Body of pancreas (tissue), 4 donors: ENCODE measurements at regions not wholly inside any gene's neighbourhood (a gene's known extent, or its start where the extent isn't known, plus 50 kb on each side); places are given as distances from the start of the nearest gene placed in this dataset.

Experiments used
- ATAC-seq: fragments of 150-250 bp; one replicate; pipeline ENCODE4 v1.9.1; 2016
- DNase-seq, 4 donors: peaks; one replicate each; pipeline ENCODE4 v3.0.0-alpha.2; 2019
- H3K27ac ChIP-seq, 4 donors: fragments of 200-600 bp; sonication (generic); 1 replicate in 3 of 4; 2 replicates in 1 of 4; pipeline versions ENCODE4 v1.5.1 to v1.6.1; 2016 to 2019; ENCODE audit warnings: mild to moderate bottlenecking in 1 of 4, mixed read lengths in 1 of 4, moderate library complexity in 1 of 4
- H3K27me3 ChIP-seq, 2 donors: fragments of 200-600 bp; sonication (generic); one replicate each; pipeline ENCODE4 v1.6.0; 2016; ENCODE audit warnings: mild to moderate bottlenecking in 1 of 2
- H3K36me3 ChIP-seq, 2 donors: fragments of 200-600 bp; sonication (generic); replicated peaks in 1 of 2; 2 replicates each; pipeline ENCODE4 v1.5.1; 2016; ENCODE audit warnings: low read depth in 2 of 2; ENCODE audit not compliant: insufficient read depth in 1 of 2
- H3K4me1 ChIP-seq: fragments of 200-600 bp; sonication (generic); one replicate; pipeline ENCODE4 v1.6.0; 2016
- H3K4me3 ChIP-seq, 2 donors: fragments of 200-600 bp; sonication (generic); 1 replicate in 1 of 2; 2 replicates in 1 of 2; pipeline ENCODE4 v1.5.1; 2016 to 2019
- H3K9me3 ChIP-seq, 3 donors: fragments of 200-600 bp; sonication (generic); 1 replicate in 2 of 3; 2 replicates in 1 of 3; pipeline ENCODE4 v1.5.1; 2016
- POLR2A ChIP-seq, 3 donors: fragments of 450-650 bp; IDR thresholded peaks; one replicate each; pipeline ENCODE4 v1.6.1; 2016; ENCODE audit warnings: antibody characterized with exemption in 3 of 3, mild to moderate bottlenecking in 2 of 3
- WGBS, 2 donors: methylation state at CpG; one replicate each; pipeline ENCODE4 v1.1.5; 2017; 5-methylcytosine and 5-hydroxymethylcytosine counted together
- intact Hi-C: fragments of 100-400 bp; cut with DNase I; formaldehyde crosslinking; loops from one replicate; pipeline ENCODE4 v1.15.1; 2023
- TF ChIP-seq, protein P1 (sequence below), 7 experiments: fragments of 450-650 bp in 4 of 7; fragments of 200-600 bp in 3 of 7; sonication (generic) in 3 of 7; IDR thresholded peaks; one replicate each; pipeline ENCODE4 v1.5.1; 2016 to 2019; ENCODE audit warnings: antibody characterized with exemption in 7 of 7

DNA sequence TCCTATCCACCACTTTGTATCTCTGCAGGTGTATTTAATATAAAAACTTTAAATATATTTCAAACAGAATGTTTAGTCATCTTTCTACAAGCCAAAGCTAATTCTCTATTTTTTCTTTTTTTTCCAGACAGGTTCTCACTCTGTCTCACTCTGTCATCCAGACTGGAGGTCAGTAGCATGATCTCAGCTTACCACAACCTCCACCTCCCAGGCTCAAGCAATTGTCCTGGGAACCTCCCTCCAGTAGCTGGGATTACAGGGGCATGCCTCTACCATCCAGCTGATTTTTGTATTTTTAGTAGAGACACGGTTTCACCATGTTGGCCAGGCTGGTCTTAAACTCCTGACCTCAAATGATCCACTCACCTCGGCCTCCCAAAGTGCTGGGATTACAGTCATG, 202.6 kb downstream of the VGLL3 start:
- no peak for DNase-seq
- H3K4me1 ChIP-seq, result peaks cover under 1% of the 10 kb centered on the region
- 64 to 80% methylated on average over 2 of the region's 2 CpGs for WGBS, 2 donors
- no peaks in the 10 kb centered on the region for H3K27me3 ChIP-seq
- H3K9me3 ChIP-seq, result no peaks in the 10 kb centered on the region
- no peak for ATAC-seq
- intact Hi-C loops, result no loop called here
- no peaks in the 10 kb centered on the region for H3K36me3 ChIP-seq
- H3K27ac ChIP-seq, result no peak overlapping the region
- H3K4me3 ChIP-seq, result no peak overlapping the region
- TF ChIP-seq POLR2A (IDR thresholded peaks at IDR 0.05), result no peak
- TF ChIP-seq, protein P1, sequence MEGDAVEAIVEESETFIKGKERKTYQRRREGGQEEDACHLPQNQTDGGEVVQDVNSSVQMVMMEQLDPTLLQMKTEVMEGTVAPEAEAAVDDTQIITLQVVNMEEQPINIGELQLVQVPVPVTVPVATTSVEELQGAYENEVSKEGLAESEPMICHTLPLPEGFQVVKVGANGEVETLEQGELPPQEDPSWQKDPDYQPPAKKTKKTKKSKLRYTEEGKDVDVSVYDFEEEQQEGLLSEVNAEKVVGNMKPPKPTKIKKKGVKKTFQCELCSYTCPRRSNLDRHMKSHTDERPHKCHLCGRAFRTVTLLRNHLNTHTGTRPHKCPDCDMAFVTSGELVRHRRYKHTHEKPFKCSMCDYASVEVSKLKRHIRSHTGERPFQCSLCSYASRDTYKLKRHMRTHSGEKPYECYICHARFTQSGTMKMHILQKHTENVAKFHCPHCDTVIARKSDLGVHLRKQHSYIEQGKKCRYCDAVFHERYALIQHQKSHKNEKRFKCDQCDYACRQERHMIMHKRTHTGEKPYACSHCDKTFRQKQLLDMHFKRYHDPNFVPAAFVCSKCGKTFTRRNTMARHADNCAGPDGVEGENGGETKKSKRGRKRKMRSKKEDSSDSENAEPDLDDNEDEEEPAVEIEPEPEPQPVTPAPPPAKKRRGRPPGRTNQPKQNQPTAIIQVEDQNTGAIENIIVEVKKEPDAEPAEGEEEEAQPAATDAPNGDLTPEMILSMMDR (IDR thresholded peaks at IDR 0.05), result no peak

DNA sequence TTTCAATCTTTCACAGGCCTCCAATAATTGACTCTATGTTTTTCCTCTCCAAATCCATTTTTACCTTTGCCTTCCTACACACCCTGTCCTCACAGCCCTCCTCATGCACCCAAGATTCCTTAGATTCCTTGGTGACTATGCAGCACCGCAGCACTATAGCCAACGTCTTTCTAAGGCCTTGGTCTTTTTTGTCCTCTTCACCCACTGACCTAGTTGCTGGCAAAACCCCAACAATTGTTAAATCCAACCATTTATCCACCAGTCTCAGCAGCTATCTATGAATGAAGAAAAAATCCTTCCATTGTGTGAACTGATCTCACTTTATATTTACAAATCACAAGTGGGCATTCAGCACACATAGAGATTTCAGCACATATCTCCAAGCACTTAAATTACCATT, 203.9 kb downstream of the VGLL3 start:
- WGBS, 2 donors, result 43 to 50% methylated on average over 2 of the region's 2 CpGs
- H3K36me3 ChIP-seq, result no peaks in the 10 kb centered on the region
- ATAC-seq, result no peak
- no peaks in the 10 kb centered on the region for H3K27me3 ChIP-seq
- no peaks in the 10 kb centered on the region for H3K9me3 ChIP-seq
- H3K4me1 ChIP-seq, result no peaks in the 10 kb centered on the region
- no peak for DNase-seq
- H3K27ac ChIP-seq, result no peak overlapping the region
- intact Hi-C loops, result no loop called here
- H3K4me3 ChIP-seq, result no peak overlapping the region
- TF ChIP-seq, protein P1 (IDR thresholded peaks at IDR 0.05), result no peak
- no peak for TF ChIP-seq POLR2A (IDR thresholded peaks at IDR 0.05)

DNA sequence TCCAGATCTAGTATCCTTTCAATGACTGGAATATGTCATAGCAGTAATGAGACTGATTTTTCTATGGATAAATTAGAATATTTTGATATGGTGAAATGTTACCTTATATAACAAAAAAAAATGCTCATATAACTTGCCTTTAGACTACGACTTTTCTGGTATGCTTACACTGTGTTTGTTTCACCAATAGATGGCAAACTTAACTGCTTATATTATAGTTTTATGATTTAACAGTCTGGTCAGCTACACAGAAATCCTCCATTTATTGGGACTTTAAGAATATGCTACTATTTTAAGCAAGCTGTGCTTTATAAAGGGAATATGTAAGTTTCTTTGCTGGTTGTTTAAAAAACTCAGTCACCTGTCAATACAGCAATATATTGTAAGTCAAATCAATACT, 205.6 kb downstream of the VGLL3 start:
- intact Hi-C loops, result no loop called here
- Histone ChIP-seq H3K27me3 (no peaks in the 10 kb centered on the region), H3K36me3 (no peaks in the 10 kb centered on the region), H3K9me3 (no peaks in the 10 kb centered on the region), H3K4me3 (no peak overlapping the region), H3K27ac (no peak overlapping the region), H3K4me1 (no peaks in the 10 kb centered on the region)
- 22 to 29% methylated on average over 1 of the region's 1 CpG for WGBS, 2 donors
- no peak for DNase-seq
- TF ChIP-seq, protein P1 (IDR thresholded peaks at IDR 0.05), result peak in 1 of 7 experiments; percentile 20
- TF ChIP-seq POLR2A (IDR thresholded peaks at IDR 0.05), result no peak
- ATAC-seq, result no peak

DNA sequence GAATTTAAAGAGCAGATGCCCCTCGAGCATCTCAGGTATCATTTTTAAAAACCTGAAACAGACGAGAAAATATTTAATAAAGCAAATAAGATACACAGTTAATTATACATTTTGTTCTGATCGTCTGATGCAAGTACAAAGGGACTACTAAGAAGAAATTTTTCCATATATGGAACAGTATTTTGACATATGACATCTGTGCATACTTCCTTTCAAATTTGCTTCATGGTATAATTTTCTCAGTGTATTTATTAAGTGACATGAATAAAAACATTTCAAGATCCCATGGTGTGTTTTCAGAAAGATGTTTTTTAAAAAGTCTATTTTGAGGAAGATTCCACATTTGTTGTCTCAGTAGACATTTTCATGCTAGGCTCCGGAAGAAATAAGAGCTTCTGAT, 208.1 kb downstream of the VGLL3 start:
- no peak overlapping the region for H3K4me3 ChIP-seq
- no peak overlapping the region for H3K27ac ChIP-seq
- ATAC-seq (no peak), DNase-seq (no peak)
- no peaks in the 10 kb centered on the region for H3K4me1 ChIP-seq
- WGBS, 2 donors, result 41 to 50% methylated on average over 4 of the region's 4 CpGs
- H3K27me3 ChIP-seq, result no peaks in the 10 kb centered on the region
- TF ChIP-seq POLR2A (IDR thresholded peaks at IDR 0.05), result no peak
- TF ChIP-seq, protein P1 (IDR thresholded peaks at IDR 0.05), result no peak
- intact Hi-C loops, result no loop called here
- no peaks in the 10 kb centered on the region for H3K9me3 ChIP-seq
- no peaks in the 10 kb centered on the region for H3K36me3 ChIP-seq

DNA sequence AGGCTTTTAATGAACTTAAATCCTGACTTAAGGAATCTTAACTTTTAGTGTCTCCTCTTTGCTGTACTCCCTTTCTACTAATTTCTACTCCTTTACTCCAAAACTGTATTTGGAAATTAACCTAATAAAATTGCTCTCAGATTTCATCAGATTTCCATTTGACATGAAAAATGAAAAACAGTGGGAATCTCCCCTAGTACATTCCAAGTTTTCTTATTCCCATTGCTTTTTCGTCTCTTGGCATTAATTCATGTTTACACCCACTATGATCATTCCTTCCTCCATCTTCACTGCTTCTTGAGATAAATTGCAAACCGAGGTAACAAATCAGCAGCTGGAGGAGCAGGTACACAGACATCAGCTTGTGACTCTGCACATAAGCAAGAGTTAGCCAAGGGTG, 208.7 kb downstream of the VGLL3 start:
- 31 to 33% methylated on average over 2 of the region's 2 CpGs for WGBS, 2 donors

More for the DNA sequence above, 208.7 kb downstream of the VGLL3 start:
- H3K36me3 ChIP-seq, result no peaks in the 10 kb centered on the region
- H3K4me1 ChIP-seq, result no peaks in the 10 kb centered on the region
- intact Hi-C loops, result no loop called here
- no peaks in the 10 kb centered on the region for H3K9me3 ChIP-seq
- H3K27me3 ChIP-seq, result no peaks in the 10 kb centered on the region
- H3K4me3 ChIP-seq, result no peak overlapping the region
- ATAC-seq (no peak), DNase-seq (no peak)
- TF ChIP-seq, protein P1 (IDR thresholded peaks at IDR 0.05), result no peak
- H3K27ac ChIP-seq, result no peak overlapping the region
